HUDEP-2 (cell line): ENCODE measurements at regions not wholly inside any gene's neighbourhood (a gene's known extent, or its start where the extent isn't known, plus 50 kb on each side); places are given as distances from the start of the nearest gene placed in this dataset.

Experiments
- DNase-seq, 76 experiments: peaks; one replicate each; lab custom pipeline; 2025; ENCODE audit not compliant: unreplicated experiment in 76 of 76; lab: John Stamatoyannopoulos, UW

DNA sequence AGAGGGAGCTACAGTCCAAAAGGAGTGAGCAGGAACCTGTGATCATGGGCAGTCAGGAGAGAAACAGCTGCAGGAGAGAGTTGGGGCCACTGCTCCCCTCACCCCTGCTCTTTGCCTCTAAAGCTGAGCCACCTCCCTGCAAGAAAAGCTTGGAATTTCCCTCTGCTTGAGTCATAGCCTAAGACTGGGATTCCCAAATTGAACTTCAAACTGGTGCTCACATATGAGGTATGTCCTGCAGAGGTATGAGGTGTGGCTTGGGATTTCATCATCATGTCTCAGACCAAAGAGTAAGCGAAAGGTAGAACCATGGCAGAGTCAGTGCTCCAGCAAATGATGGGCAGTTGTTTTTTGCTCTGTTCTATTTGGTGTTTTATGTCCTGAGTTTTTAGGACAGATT lies 237.1 kb upstream of the NRP1 start:
- DNase-seq: no peak

DNA sequence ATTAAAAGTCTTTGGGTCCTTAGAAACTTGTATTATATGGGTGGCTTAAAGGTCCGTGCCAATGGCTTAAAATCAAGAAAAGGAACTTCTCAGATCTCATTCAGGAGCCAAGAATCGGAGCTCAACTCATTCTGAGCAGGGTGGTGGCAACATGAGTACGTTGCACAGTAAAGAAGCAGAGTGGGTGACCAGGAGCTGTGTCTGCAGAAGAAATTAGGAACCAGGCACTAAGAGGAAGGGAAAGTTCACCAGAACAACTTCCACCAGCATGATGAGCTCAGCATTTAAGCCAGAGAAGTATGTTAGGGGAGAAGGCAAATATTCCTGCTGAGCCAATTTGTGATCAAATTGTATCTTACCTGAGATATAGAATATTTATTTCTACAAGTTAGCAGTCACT lies 236.0 kb upstream of the NRP1 start:
- DNase-seq: no peak

DNA sequence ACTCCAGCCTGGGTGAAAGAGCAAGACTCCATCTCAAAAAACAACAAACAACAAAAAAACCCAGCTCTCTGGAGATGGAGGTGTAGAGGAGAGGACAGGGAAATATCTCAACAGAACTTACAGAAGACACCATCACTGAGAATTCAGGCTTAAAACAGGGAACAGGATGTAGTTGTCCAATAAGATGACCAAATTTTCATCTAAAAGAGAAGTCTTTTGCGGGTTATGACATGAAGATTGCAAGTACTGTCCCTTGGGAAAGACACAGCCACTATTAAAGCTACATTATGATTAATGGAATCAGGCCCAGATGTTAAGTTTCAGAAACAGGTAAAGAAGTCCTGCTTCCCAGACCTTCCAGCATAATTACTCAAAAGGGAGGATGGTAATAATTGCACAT lies 235.2 kb upstream of the NRP1 start:
- no peak for DNase-seq

DNA sequence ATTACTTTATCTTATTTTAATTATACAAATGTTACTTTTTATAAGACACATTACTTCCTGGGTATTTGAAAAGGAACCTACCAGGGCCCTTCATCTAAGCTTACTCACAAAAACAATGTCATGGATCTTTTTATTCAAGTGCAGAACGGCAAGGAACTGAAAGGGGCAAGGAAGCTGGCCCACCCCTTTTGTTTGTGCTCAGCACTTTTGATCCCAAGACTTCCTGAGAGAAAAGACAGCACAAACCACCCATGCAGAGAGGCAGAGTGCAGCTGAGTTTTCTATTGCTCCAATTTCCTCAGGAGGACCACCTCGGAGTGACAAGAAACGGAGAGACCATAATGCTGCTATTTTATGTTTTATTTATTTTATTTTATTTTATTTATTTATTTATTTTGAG lies 232.0 kb upstream of the NRP1 start:
- DNase-seq: no peak

DNA sequence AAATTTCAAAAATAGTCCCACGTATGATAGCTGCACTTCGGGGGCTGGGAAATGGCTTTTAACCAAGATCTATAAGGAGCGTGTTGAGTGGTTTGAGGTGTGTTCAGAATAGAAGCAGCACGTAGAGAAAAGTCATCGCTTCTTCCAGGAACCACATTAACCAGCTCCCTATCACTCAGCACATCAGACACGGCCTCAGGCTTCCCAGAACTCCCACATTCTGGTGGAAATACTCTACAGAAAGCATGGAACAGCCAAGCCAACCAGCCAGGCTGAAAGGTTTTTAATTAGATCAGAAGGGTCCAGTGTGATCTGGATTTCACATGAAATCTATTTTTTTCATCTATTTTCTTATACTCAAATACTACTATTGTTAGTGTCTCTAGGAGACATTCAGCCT lies 231.5 kb upstream of the NRP1 start:
- no peak for DNase-seq

DNA sequence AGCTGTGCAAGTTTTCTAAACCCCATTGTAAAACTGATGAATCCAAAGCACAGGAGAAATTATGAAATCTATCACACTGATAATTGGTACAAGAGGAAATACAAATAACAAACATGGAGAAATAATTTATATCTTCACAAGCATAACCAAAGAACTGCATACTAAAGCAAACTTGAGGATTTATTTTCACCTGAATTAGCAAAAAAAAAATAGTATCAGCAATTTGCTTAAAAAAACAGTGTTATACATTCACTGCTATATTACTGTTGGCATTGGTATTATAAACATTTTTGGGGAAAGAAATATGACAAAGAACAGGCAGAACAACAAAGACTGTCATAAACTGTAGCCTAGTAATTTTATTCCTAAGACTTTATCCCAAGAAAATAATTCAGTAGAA lies 230.8 kb upstream of the NRP1 start:
- DNase-seq: no peak

DNA sequence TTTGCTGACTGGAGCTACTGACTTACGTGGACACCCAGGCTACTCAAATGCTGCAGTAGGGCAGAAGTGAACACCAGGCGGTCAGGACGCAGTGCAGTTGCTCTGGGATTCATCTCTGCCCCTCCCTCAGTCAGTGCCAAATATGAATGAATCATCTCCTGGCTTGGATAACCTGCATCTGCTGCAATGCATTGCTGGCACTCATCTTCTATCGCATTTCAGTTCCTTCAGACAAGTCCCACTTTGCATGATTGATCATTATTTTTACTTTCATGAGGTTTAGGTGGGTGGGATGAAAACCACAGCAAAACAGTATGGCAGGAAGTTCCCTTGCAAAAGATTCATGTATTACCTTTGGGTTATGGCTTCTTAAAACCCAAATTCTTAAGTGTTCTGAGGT lies 224.6 kb upstream of the NRP1 start:
- DNase-seq: no peak

DNA sequence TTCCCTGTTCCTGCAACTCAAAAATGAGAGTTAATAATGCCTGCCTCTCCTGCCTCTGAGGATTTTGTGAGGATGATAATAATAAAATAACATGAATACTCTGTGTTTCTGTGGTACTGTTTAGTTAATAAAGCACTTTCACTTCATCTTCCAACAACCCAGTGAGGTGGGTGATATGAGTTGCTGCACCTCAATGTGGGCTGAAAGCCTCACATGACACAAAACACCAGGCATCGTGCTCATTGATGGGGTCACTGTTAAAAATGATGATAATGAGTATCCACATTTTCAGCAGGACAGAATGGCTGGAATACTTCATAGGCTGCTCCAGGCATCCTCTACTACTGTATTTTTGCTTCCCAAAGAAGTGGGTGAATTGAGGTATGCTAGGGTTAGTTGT lies 222.8 kb upstream of the NRP1 start:
- no peak for DNase-seq

DNA sequence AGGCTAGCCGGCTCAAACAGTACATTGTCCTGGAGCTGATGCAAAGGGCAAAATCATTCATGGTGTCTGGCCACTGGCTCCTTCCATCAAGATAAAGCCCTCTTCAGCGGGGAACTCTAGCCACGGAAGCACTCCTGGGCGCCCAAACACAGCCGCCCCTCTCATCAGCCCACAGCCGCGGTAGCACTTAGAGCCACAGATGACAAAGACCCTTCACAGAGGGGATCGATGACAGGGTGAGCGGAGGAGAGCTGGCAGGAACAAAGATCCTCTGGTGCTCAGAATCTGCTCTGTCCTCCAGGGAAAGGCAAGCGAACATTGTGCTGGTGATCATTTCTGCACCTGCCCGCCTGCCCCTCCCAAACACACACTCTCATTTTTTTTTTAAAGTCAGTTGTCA lies 222.2 kb upstream of the NRP1 start:
- no peak for DNase-seq

DNA sequence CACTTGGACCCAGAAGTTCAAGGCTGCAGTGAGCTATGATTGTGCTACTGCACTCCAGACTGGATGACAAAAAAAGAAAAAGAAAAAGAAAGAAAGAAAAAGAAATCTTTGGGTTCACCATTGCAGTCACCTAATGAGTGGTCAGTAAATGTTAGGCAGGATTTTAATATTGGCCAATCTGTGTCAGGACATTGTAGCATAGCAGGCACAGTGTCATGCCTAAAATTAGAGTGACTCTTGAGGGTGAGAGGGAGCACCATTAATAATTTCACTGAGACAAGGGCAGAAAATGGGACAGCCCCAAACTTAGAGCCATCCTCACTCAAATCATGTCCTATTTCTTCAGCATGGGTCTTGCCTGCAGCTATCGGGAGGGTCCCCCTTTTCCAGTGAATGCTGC lies 221.6 kb upstream of the NRP1 start:
- DNase-seq: no peak

DNA sequence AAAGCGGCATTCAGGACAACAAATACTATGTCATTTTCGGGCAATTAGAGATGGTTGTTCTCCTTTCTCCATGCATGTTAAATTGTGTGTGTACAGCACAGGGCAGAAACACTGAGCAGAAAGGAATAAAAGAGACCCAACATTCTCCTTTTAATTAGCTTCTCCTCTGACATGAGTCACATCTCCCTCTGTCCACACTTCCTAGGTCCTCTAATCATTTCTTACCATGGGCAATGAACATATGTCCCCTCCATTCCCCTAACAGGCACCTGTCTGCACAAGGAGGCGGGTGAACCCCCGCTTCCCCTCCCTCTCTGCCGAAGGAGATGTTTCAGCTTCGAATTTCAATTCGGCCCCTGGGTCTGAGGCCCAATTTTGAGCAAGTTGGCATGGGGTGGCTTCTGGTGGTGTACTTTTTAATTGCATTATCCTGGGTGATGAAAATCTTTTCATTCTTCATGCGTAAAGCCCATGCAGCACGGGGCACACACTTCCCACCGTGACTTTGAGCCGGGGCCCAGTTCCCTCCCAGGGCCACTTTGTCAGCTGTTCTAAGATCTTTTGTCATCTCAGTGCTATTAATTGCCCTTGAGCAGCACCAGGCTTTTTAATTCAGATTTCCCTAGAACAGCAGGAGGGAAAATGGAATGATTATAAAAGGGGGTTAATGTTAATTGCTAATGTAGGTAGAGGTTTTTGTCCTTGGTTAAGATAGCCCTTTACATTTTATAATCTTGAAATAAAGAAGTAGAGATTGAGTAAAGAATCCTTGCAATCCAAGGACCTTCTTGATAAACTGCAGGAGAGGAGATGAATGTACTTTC lies 219.5 kb upstream of the NRP1 start:
- no peak for DNase-seq

DNA sequence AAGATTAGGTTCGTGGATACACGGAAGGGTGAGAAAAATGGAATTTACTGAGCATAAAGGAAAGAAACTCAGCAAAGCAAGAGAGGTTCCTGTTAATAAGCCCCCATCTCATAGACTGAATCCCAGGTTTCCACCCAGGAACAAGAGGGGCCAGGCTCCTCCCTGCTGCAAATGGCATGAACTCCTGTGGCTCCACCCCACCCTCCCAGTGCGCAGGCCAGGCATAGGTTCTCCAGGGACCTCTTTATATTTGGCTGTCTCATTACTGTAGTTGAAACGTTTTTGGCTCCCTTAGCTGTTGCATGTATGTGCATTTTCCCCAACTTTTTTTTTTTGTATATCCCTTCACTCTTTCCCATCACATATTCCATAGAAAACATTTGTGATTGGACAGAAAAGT lies 217.8 kb upstream of the NRP1 start:
- no peak for DNase-seq

DNA sequence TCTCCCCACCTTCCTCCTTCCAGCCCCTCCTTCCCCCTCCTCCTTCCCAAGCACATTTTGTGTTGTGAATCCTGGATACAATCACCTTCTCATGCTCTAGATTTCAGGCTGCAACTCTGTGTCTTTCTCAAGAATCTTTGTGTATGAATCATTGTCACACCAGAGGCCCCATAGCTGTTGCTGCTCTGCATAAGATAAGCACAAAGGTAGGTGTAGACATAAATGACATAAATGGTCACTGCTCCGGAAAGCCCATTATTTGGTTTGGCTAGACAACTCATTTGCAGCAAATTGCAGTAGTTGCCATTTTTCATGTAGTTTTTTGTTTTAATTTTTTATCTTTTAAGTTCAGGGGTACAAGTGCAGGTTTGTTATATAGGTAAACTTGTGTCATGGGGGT lies 216.3 kb upstream of the NRP1 start:
- DNase-seq: no peak

DNA sequence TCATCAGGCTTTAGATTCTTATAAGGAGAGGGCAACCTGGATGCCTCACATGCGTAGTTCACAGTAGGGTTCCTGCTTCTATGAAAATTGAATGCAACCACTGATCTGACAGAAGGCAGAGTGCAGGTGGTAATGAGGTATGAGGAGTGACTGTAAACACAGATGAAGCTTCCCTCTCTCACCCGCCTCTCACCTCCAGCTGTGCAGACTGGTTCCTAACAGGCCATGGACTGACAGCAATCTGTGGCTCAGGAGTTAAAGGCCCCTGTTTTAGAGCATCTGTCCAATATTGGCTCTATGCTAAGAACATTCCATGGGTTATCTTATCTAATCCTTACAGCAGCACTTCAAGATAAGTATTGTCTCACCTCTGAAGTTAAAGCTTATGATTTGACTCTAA lies 213.5 kb upstream of the NRP1 start:
- DNase-seq: no peak

DNA sequence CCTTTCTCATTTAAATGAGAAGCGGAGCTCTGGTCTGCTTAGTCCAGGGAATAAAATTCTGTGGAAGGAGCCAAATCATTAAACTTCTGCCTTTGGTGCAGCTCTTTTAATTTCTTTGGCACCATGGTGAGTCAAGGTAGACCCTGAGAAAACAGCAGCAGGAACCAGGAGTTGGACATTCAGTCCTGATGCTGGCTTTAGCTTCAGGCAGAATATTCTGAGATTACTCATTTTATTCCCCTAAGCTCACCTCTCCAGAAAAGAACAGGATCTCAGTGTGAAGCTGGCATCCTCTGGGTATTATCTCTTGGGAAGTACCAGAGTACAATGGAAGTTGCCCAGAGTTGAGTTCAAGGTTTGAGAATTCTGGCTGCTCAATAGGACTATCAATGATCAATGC lies 211.6 kb upstream of the NRP1 start:
- DNase-seq: no peak

DNA sequence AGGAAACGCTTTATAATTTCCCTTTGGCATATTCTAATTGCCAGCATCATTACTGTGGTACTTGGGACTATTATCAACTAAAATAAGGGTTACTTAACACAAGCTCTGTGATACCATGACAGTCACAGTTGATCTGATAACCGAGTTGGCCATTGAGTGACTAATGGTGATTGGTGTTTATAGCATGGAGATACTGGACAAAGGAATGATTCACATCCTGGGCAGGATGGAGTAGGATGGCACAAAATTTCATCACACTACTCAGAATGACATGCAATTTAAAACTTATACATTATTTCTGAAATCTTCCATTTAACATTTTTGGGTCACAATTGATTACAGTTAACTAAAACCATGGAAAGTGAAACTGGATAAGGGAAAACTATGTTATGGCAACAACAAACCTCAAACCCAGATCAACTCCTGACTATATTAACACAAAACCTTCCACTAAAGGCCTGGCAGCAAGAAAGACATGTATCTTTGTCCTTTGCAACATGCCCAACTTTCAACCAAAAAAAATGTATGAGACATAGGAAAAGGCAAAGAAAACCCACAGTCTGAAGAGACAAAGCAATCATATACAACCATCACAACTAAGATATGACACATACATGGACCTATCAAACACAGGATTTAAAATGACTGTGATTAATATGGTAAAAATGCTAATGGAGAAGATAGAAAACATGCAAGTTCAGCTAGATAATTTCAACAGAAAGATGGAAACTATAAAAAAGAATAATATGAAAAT lies 208.5 kb upstream of the NRP1 start:
- DNase-seq: no peak

DNA sequence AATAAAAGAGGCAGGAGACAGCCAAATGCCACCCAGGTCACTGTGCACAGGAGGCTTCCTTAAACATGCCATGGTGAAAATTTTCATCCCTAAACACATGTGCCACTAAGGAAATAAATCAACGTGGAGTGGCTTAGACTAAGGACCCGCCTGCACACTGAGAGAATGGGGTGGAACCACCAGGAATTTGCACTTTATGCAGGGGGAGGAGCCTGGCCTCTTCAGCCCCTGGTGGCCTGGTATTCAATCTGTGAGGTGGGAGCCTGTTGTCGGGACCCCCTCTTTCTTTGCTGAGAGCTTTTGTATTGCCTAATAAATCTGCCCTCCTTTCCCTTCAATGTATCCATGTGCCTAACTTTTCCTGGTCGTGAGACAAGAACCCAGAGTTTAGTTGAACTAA lies 204.6 kb upstream of the NRP1 start:
- DNase-seq: no peak

DNA sequence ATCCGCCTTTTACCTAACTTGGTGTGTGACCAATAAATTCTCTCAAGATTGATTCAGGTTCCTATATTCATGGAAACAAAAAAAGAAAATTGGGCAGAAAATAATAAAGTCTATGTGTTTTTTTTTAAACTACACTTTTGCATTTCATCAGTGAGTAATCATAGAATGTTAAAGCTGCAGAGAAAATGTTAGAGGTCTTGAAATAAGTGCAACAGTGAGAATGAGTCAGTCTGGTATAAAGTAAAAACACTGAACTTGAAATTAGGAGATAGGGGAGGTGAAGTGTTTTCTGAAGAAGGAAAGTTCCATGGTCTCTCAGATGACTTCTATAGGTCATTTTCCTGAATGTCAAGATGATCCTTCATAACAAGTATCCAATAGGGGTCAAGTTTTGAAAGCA lies 202.6 kb upstream of the NRP1 start:
- no peak for DNase-seq

DNA sequence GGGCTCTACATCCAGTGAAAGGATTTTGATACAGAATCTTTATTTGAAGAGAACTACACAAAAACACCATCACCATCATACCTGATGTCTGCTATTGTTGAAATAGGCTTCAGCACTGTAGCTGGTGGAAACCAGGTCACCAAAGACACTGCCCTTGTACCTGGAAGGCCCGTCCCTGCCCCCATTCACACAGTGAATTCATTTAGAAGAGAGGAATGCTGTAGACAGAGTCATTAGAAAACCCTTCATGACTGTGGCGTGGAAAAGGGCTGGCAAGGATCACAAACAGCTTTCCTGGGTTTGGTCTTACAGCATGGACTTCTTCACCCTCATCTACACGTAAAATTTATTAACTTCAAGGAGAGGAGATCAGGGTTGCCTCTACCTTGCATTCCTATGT lies 202.0 kb upstream of the NRP1 start:
- no peak for DNase-seq

DNA sequence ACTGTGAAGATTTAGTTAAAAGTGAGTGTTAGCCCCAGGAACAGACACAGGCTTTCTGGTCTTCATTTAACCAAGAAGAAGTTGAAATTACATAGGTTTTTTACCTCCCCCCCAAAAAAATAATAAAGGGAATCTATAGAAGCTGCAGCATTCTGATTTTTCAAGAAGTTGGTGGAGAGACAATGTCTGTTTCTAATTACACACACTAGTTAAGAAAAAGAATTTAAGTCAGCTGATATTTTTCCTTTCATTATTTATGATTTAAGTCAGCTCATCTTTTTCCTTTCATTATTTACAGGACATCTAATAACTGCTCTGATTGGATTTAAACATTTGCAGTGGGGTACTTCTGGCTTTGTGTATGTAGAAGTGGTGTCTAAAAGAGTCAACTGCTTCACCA lies 201.4 kb upstream of the NRP1 start:
- DNase-seq: no peak

DNA sequence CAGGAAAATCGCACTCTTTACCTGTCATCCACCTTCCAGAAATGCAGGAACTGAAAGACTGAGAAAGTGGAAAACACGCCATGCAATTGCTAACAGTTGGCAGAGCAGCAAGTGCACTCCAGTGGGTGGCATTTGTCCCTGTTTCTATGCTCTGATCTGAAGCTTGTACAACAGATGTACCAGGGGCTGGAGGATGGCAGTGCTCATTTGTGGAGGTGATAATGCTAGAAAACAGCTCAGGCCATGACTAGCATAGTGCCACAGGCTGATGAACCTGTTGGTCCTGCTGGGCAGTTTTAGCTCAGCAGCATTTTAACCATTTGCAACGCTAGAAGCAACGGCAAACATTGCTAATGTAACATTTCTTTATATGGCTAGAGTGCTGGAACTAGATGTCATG lies 199.9 kb upstream of the NRP1 start:
- no peak for DNase-seq

DNA sequence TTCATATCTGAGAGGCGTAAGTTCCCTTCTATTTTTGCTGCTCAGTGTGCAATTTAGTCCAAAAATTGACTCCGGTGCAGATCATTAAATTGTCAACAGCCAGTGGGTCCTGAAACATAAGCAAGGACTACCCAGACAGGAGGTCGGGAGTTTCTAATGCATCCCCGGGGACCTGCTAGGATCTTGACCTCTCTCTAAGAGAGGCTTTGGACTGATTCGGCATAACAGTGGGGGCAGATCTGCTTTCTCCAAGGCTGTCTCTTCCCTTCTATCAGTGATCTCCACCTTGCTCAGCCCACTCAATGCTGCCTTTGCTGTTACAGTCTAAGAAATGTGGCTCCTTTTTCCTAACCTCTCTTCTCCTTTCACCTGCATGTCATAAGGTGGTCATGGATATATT lies 199.1 kb upstream of the NRP1 start:
- DNase-seq: no peak
